IMR-90 (cell line): ENCODE measurements at regions not wholly inside any gene's neighbourhood (a gene's known extent, or its start where the extent isn't known, plus 50 kb on each side); places are given as distances from the start of the nearest gene placed in this dataset.

ENCODE experiments used
- BHLHE40 ChIP-seq: fragments of 150-350 bp; IDR thresholded peaks from 2 replicates; pipeline ENCODE4 v1.6.1; 2016; ENCODE audit warnings: mild to moderate bottlenecking, low read depth, low read length
- CEBPB ChIP-seq: IDR thresholded peaks from 2 replicates; pipeline ENCODE4 v1.6.1; 2012; ENCODE audit warnings: low read depth, low read length, improper control_type of control experiment
- FOS ChIP-seq: fragments of 150-350 bp; IDR thresholded peaks from 2 replicates; pipeline ENCODE4 v1.6.1; 2016; ENCODE audit warnings: low read depth, low read length
- POLR2A ChIP-seq: IDR thresholded peaks from 2 replicates; pipeline ENCODE4 v1.6.1; 2012; ENCODE audit warnings: mild to moderate bottlenecking, low read depth, low read length
- RAD21 ChIP-seq: IDR thresholded peaks from 2 replicates; pipeline ENCODE4 v1.6.1; 2012; ENCODE audit warnings: low read length, improper control_type of control experiment
- RFX5 ChIP-seq: IDR thresholded peaks from 2 replicates; pipeline ENCODE4 v1.8.0; 2012; ENCODE audit warnings: low read depth, mild to moderate bottlenecking, low read length, moderate library complexity
- SMC3 ChIP-seq: fragments of 150-350 bp; IDR thresholded peaks from 2 replicates; pipeline ENCODE4 v1.6.1; 2016; ENCODE audit warnings: low read depth, mild to moderate bottlenecking, antibody characterized with exemption, low read length, moderate library complexity
- TF ChIP-seq, protein P1 (sequence below): conservative IDR thresholded peaks from 2 replicates; pipeline ENCODE4 v1.5.1; 2012; ENCODE audit warnings: mild to moderate bottlenecking, low read depth, low read length, improper control_type of control experiment

DNA sequence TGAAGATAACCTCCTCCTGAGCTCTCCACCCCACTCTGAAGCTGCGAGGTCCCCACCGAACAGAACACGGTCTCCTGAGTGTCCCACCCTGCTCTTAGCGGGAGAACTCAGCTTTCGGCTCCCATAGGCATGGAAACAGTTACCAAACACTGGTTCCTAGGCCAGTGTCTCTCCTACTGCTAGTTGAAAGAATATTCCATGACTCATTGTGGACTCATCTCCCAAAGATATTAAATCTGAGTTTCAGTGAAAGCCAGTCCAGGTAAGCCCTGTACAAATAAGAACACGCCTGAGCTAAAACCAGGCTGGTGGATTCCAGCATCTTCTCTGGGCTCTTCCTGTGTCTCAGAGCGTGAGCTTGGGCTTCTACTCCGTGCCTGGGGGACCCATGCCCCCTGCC, 107.5 kb upstream of the CLDN14 start:
- TF ChIP-seq, protein P1, sequence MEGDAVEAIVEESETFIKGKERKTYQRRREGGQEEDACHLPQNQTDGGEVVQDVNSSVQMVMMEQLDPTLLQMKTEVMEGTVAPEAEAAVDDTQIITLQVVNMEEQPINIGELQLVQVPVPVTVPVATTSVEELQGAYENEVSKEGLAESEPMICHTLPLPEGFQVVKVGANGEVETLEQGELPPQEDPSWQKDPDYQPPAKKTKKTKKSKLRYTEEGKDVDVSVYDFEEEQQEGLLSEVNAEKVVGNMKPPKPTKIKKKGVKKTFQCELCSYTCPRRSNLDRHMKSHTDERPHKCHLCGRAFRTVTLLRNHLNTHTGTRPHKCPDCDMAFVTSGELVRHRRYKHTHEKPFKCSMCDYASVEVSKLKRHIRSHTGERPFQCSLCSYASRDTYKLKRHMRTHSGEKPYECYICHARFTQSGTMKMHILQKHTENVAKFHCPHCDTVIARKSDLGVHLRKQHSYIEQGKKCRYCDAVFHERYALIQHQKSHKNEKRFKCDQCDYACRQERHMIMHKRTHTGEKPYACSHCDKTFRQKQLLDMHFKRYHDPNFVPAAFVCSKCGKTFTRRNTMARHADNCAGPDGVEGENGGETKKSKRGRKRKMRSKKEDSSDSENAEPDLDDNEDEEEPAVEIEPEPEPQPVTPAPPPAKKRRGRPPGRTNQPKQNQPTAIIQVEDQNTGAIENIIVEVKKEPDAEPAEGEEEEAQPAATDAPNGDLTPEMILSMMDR: no peak
- TF ChIP-seq FOS: no peak
- TF ChIP-seq RFX5: no peak
- TF ChIP-seq RAD21: no peak
- no peak for TF ChIP-seq POLR2A
- TF ChIP-seq SMC3: no peak
- no peak for TF ChIP-seq BHLHE40
- TF ChIP-seq CEBPB: no peak
